ENCODE measurements at regions not wholly inside any gene's neighbourhood (a gene's known extent, or its start where the extent isn't known, plus 50 kb on each side); places are given as distances from the start of the nearest gene placed in this dataset.

- TF ChIP-seq CTCF (conservative IDR thresholded peaks at IDR 0.05) (no peak), ZFX (IDR thresholded peaks at IDR 0.05) (no peak)
These were observed 69.4 kb upstream of the FBXL4 start for GRCh38 chr6:99017150-99017549.
